ENCODE measurements at regions not wholly inside any gene's neighbourhood (a gene's known extent, or its start where the extent isn't known, plus 50 kb on each side); places are given as distances from the start of the nearest gene placed in this dataset.

- TF ChIP-seq EP300 (IDR thresholded peaks at IDR 0.05; ENCODE audit: borderline replicate concordance) (no peak), EGR1 (IDR thresholded peaks at IDR 0.05) (no peak), CEBPB (IDR thresholded peaks at IDR 0.05) (no peak), RAD21 (IDR thresholded peaks at IDR 0.05; ENCODE audit: low read depth) (no peak), NFIC (IDR thresholded peaks at IDR 0.05) (no peak), TAF1 (IDR thresholded peaks at IDR 0.05; ENCODE audit: low read depth) (no peak), YY1 (IDR thresholded peaks at IDR 0.05; ENCODE audit: low read depth) (no peak), ZBTB7A (IDR thresholded peaks at IDR 0.05; ENCODE audit: low read depth) (no peak), TCF12 (IDR thresholded peaks at IDR 0.05; ENCODE audit: low read depth) (no peak), FOXM1 (IDR thresholded peaks at IDR 0.05; ENCODE audit: borderline replicate concordance, low read depth) (no peak)
- TF ChIP-seq, protein P1, sequence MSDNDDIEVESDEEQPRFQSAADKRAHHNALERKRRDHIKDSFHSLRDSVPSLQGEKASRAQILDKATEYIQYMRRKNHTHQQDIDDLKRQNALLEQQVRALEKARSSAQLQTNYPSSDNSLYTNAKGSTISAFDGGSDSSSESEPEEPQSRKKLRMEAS (IDR thresholded peaks at IDR 0.05): no peak
- TF ChIP-seq, protein P2, sequence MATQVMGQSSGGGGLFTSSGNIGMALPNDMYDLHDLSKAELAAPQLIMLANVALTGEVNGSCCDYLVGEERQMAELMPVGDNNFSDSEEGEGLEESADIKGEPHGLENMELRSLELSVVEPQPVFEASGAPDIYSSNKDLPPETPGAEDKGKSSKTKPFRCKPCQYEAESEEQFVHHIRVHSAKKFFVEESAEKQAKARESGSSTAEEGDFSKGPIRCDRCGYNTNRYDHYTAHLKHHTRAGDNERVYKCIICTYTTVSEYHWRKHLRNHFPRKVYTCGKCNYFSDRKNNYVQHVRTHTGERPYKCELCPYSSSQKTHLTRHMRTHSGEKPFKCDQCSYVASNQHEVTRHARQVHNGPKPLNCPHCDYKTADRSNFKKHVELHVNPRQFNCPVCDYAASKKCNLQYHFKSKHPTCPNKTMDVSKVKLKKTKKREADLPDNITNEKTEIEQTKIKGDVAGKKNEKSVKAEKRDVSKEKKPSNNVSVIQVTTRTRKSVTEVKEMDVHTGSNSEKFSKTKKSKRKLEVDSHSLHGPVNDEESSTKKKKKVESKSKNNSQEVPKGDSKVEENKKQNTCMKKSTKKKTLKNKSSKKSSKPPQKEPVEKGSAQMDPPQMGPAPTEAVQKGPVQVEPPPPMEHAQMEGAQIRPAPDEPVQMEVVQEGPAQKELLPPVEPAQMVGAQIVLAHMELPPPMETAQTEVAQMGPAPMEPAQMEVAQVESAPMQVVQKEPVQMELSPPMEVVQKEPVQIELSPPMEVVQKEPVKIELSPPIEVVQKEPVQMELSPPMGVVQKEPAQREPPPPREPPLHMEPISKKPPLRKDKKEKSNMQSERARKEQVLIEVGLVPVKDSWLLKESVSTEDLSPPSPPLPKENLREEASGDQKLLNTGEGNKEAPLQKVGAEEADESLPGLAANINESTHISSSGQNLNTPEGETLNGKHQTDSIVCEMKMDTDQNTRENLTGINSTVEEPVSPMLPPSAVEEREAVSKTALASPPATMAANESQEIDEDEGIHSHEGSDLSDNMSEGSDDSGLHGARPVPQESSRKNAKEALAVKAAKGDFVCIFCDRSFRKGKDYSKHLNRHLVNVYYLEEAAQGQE (IDR thresholded peaks at IDR 0.05; ENCODE audit: low read depth): no peak
- TF ChIP-seq, protein P3, sequence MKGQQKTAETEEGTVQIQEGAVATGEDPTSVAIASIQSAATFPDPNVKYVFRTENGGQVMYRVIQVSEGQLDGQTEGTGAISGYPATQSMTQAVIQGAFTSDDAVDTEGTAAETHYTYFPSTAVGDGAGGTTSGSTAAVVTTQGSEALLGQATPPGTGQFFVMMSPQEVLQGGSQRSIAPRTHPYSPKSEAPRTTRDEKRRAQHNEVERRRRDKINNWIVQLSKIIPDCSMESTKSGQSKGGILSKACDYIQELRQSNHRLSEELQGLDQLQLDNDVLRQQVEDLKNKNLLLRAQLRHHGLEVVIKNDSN (IDR thresholded peaks at IDR 0.05): no peak
Observed at GRCh38 chr3:144552346-144553057, 580.9 kb downstream of the DIPK2A start.
